ENCODE measurements at regions not wholly inside any gene's neighbourhood (a gene's known extent, or its start where the extent isn't known, plus 50 kb on each side); places are given as distances from the start of the nearest gene placed in this dataset.

DNA sequence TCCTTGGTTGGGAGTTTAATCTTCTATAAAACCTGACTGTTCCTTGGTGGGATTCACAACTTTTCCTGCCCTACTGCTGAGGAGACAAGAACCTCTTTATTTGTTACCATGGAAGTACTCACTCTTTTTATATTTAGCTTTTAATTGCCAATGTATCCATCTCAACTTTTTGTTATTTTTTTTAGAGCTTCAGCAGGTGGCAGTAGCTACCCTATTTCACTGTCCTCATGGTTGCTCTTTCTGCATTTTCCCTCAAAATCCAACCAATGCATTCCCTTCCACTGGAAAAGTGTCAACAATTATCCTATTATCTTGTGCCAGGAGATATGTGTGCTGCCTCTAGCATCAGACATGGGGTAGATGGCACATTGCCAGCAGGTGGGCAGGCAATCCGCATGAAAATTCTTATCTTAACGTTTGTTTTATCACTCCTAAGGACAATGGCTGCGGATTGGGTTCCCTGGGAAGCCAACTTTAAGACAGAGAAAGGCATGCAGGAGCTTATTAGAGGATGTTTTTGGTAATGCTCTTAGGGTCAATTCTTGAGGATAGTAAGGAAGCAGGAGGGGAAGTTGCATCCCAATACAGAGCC lies 406.4 kb downstream of the SNAPC1 start:
- DNase-seq, result no peak

DNA sequence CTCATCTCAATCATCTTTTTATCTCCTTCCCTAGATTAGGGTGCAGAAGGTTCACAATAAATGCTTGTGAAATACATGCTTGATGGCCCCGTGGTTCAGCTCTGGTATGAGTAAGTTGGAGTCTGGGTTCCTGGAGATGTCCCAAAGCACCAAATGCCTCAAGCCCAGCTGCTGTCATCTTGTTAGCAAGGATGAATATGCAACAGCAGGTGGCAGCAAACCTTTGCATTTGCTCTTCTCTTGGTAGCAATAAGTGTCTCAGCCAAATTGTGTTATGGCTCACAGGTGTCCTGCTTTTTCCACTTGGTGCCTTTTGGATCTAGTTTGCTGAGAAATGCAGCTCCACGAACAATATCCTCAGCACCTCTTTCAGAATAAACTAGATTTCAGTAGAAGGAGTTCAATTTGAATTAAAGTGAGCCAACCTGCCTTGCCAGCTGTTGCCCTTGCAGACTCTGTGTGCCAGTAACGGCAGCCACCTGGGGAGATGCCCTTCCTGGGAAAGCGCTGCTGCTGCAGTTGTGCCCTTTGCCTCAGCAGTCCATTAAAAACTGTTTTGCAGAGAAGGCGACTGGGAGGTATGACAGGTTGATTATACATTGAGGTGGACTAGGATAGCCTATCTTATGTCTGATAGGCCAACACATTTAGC lies 417.3 kb downstream of the SNAPC1 start:
- DNase-seq, result peak; percentile 77

DNA sequence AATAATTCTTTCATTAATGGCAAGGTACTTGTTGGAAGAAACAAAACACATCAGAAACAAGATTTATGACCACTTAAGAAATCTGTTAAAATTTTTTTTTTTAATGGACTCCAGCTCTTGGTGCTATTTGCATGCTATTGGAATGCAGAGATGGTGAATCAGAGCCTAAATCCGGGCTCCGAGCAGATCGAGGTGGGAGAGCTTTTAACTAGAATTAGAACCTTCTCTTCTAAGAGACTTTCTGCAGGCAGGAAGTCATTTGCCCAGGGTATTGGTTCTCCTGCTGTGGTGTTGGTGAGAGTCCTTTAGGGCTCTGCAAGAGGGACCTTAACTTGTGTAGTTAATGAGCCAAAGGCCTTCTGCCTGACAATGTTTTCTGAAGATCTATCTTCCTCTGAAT lies 419.4 kb downstream of the SNAPC1 start:
- DNase-seq, result no peak

DNA sequence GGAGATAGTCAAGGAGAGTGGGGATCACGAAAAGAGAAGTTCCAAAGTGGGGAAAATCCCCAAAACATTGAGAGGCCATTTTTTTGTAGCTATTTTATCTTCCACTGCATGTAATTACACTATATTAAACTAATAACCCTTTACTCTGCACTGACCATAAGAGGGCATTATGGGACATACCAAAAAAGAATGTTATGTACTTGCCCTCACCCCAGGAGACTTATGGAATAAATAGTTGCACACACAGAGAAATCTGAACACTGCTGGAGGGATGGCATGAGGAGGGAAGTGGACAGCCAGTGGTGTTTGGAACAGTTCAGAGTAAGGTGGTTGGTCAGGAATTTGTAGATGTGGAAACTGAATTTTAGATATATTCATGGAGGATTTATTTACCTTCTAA lies 422.9 kb downstream of the SNAPC1 start:
- no peak for DNase-seq

DNA sequence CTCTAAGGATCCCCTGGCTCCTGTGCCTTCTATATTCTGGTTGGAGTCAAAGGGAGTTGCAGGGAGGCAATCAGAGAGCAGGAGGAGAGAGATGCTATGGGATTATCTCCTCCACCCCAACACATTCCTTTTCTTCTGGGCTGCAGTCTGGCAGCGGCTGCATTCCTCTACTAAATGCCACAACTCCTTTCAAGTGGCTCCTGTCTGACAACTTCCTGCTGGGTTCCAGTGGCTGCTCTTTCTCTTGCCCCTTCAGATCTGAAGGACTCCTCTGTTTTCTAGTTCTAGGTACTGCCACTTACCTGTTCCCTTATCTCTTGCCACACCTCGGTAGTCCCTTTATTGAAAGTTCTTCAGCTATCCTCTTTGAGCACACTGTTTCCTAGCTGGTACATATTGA lies 425.0 kb downstream of the SNAPC1 start:
- no peak for DNase-seq

DNA sequence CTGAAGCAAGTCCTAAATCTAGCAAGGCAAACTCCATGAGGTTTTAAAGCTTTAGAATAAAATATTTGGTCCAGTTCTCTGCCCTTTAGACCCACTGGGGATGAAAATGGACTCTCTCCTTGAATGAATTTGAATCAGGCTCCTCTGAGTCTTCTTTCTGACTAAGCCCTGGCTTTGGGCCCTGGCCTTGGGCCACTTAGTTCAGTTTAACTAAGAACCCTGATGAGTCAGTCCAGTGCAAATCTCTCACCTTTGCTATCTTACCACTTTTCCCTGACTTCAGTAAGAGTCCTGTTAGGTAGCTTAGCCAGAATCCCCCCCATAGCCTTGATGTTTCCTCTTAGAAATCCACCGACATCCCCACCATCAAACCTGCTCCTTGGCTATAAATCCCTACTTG lies 427.5 kb downstream of the SNAPC1 start:
- peak; percentile 48 for DNase-seq

DNA sequence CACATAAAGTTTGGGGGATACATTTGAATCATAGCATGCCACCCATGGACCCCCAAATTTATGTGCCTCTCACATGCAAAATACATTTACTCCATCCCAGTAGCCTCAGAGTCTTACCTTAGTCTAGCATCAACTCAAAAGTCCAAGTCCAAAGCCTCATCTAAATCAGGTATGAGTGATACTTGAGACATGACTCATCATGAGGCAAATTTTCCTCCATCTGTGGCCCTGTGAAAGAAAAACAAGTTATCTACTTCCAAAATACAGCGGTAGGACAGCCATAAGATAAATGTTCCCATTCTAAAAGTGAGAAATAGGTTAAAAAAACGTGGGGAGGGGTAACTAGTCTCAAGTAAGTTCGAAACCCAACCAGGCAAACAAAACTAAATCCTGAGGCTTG lies 444.2 kb downstream of the SNAPC1 start:
- DNase-seq, result peak; percentile 63

DNA sequence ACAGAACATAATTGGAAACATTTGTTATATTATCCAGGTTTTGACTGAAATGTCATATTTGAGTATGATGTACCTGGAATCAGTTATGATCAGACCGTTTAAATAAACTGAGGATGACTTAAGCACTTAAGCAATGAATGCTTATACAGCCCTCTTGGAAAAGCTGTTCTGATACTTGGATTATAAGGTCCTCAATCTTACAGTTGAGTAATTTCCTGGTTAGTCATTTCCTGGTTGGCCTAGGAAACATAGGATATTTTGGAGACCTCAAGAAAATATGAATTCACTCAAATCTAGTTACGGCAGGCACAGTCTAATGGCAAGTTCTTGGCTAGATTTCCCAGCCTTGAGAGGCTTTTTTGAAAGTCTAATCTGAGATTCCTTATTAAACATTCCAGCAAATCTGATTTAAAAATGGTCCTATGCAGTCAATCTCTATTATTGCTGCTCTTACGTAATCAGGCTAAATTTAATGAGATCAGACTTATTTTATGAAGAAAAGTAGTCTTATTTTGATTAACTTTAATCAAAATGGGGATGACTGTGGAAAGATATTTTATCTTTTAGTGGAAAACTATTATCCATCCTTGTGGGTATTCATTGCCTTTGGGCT lies 447.2 kb downstream of the SNAPC1 start:
- peak; percentile 90 for DNase-seq

DNA sequence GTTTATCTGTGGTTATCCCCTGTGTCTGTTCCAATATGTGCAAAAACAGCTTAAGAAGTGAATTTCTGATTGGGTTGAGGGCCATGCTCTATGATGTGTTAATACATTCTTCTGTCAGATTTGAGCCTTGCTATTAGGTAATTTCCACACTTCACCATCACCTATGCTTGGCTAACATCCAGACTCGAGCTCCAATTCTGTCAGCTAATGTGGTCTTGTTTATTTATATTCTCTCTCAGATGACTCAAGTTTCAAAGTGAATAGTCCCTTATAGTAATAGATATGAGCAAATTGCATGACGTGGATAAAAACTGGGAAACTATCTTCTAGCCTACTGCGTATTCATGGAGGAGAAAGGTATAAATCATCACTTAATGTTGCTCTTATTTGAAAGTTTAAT lies 451.3 kb downstream of the SNAPC1 start:
- DNase-seq, result peak; percentile 48

DNA sequence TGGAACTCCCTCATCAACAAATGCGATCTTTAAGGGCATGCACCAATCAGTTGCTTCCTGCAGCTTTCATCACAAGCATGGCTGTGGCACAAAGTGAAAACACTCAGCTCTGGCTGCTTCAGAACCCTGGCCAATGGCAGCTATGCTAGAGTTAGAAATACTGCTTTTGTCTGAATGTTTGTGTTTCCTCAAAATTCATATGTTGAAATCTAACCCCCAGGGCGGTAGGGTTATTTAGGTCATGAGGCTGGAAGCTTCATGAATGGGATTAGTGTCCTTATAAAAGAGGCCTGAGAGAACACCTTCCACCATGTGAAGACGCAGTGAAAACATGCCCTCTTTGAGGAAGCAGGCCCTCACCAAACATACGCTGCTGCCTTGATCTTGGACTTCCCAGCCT lies 453.9 kb downstream of the SNAPC1 start:
- DNase-seq, result no peak

DNA sequence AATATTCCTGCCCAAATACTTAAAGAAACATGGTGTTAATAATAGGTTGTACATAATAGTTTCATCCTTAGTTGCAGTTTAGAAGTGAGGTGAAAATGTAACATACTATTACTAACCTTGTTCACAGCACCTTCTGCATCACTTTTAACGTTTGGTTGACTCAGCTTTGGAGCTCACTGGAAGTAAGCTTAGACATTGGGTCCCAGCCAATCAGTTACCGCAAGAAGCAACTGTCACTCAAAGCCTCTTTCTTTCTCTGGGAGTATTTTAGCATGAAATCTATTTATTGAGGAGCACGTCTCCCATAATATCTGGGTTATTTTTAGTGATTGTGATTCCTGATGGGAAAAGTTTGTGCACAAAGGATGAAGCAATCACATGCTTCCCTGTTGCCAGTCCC lies 472.6 kb downstream of the SNAPC1 start:
- DNase-seq, result no peak

DNA sequence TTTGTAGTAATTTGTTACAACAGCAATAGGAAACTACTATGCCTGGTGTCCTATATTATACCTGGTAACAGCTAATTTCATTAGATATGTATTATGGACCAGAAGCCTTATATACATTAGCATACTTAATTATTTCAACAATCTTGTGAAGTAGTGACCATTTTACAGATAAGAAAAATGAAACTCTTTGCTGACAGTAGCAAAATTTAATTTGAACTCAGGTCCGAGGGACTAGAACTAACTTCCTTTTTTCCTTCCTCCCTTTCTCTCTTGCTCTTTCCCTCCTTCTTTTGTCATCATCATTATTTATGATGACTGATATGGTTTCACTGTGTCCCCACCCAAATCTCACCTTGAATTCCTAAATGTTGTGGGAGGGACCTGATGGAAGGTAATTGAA lies 482.0 kb downstream of the SNAPC1 start:
- DNase-seq, result no peak

DNA sequence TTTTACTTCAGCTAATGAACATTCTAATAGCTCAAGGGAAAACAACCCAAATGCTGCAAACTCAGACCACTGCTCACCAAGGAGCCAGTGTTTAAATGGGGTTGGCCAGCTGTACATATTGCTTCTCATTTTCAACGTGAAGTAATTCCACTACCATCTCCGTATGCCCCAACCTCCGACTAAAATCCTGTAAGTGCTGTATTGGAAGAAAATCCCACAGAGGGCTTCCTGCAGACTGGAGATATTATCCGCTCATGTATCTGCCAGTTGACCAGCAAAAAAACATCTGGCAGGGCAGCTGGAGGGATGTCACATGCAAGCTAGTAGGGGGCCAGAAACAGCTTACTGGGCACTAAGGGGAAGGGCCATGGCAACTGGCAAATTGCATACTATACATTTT lies 485.0 kb downstream of the SNAPC1 start:
- DNase-seq, result no peak

DNA sequence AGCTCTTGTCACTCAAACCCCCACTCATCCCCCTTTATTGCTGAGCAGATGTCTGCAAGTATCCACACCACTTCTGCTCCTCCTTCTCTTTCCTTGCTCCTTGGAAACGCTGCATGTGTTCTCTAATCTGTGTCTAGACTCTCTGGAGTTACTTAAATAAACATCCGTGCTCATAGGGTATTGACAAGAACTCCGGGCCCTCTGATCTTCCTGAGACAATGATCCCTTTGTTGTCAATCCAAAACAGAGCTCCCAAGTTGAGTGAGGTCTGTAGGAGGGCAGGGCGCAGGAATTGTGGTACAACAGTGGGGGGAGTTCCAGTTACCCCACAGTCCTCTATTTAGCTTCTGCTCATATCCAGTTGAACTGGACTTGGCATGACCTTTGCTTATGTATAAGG lies 489.0 kb downstream of the SNAPC1 start:
- no peak for DNase-seq

DNA sequence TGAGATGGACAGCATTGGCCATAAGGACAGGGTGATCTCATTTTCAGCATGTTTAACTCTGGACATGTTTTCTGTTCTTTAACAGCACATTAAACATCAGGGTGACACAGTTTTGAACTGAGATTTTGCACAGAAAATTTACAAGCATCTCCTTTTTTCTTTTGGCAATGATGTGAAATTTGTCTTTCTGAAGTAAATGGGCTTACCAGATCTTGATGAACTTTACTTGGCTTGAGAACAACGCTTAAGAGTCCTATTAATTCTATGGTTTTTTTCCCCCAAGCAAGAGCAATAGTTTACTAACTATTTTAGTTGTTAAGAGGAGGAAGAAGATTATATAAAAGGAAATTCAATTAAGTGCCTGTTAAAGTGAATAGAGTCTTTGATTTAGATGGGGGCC lies 491.0 kb downstream of the SNAPC1 start:
- DNase-seq, result no peak

DNA sequence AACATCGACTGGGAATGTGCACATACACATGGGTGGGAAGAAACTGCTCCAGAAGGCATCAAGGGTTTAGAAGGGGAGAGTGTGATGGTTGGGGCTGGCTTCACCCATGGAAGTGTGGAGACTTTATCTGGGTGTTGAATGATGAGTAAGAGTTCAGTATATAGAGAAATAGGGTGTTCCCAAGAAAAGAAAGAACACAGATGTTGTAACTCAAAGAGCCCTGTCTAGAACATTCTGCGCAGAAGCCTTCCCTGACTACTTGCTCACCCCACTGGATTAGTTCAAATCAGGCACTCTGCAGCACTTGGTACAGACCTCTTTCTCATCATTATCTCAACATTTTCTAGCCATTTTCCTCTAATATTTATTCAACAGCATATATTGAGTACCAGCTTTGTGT lies 491.7 kb downstream of the SNAPC1 start:
- DNase-seq, result no peak

DNA sequence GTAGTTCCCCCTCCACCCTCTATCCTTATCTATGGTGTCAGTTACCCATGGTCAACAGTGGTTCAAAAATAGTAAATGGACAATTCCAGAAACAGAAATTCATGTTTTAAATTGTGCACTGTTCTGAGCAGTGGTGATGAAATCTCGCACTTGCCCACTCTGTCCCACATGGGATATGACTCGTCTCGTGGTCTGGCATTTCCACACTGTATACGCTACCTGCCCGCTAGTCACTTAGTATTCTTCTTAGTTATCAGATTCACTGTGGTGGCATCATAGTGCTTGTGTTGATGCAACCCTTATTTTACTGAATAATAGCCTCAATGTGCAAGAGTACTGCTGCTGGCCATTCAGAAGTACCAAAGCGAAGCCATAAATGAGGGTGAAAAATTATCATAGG lies 507.0 kb downstream of the SNAPC1 start:
- DNase-seq, result peak; percentile 3

DNA sequence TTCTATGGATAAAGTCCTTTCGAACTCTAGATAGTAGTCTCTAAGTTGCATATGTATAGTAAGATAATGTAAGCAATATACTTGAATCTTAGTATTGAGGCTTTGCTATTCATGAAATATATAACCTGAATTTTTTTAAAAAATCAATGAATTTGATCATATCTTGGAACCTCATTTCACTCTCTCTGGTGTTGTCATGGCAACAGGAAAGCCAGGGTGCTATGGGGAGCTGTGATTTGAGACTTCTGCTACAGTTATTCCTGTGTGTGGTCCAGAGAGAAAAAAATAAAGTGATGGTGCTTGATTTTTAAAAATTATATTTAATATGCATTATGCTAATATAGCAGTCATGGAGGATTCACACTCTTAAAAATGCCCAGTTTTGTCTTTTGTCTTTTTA lies 508.0 kb downstream of the SNAPC1 start:
- no peak for DNase-seq

DNA sequence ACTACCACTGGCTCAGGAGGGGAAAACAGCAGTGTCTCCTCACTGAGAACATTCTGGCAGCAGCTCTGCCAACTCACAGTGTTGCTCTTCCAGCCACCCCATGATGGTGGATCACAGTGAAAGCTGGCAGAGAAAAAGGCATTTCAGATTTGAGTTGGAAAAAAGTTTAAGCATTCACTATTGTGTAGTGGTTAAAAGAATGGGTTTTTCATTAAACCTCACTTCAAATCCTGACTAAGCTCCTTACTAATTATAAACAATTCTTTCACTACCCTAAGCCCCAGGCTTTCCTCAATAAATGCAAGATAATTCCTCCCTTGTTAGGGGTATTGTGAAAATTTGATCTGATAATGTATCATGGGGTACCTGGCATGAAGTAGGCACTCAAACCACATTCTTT lies 518.1 kb downstream of the SNAPC1 start:
- DNase-seq, result no peak

DNA sequence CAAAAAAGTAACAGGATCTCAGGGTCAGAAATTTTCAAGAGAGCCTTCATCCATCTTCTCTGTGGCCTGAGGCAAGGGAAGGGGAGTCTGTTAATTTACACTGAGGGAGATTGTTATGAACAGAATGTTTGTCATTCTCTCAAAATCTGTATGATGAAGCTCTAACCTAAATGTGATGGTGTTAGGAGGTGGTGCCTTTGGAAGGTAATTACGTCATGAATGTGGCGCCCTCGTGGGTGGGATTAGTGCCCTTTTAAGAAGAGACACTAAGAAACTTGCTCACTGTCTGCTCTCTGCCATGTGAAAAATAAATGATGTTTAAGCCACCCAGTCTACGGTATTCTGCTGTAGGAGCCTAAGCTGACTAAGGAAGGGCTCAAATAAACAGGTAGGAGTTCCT lies 521.6 kb downstream of the SNAPC1 start:
- no peak for DNase-seq

DNA sequence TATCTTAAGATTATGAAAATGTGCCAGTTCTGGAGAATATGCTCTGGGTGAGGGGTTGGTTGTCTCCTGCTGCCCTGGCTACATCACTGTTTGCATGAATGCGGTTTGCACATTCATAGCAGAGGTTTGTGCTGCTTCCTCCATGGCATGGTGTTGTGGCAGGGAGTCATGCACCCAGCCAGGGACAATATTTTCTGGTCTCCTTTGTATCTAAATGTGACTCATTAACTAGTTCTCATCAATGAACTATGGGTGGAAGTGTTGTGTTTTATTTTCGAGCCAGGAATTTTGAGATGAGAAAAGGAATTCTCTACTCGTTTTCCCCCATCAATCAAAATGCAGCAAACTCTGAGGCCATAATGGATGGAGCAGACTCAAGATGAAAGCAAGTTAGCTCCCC lies 527.3 kb downstream of the SNAPC1 start:
- DNase-seq, result peak; percentile 59

DNA sequence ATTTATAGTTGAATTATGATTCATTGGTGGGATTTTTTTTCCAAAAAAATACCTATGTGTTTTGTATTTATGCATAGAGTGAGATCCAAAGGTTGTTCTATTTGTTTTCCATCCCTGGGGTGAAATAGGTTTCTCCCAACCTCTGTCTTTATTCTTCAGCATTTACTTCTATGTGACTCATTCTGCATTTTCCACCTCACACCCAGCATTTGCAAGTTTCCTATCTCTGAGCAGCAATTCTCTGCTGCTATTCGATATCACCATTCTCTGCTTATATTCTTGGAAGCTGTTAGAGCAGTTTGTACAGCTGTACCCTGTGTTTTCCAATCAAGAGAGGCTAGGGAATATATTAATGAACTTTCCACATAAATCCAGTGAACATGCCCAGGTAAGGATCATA lies 538.9 kb downstream of the SNAPC1 start:
- DNase-seq, result no peak

DNA sequence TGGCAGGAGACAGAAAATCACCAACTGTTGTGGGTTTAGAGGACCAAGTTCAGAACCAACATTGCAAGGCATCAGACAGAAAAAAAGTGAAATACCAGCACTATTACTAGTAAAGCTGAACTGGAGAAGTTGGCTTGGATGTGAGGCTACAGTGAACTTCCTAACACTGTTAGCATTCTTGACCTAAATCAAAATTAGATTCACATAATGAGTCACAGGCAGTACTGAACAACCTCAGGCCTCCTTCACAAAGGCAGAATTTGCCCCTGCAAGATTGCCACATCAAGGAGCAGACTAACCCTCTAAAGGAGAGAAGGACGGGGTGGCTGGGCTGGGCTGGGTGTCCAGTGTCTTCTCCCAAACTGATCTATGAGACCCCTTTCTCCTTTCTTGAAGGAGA lies 539.7 kb downstream of the SNAPC1 start:
- DNase-seq, result peak; percentile 10

DNA sequence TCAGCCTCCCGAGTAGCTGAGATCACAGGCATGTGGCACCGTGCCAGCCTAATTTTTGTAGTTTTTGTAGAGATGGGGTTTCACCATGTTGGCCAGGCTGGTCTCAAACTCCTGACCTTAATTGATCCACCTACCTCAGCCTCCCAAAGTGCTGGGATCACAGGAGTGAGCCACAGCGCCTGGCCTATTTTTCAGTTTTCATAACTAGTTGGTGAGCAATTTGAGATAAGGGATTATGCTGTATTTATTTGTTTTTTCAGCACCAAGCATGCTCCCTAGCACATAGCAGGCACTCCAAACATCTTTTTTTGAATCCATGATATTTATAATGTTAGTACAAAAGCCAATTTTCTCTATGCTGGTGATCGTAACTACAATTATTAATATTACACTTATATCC lies 541.2 kb downstream of the SNAPC1 start:
- DNase-seq, result no peak

DNA sequence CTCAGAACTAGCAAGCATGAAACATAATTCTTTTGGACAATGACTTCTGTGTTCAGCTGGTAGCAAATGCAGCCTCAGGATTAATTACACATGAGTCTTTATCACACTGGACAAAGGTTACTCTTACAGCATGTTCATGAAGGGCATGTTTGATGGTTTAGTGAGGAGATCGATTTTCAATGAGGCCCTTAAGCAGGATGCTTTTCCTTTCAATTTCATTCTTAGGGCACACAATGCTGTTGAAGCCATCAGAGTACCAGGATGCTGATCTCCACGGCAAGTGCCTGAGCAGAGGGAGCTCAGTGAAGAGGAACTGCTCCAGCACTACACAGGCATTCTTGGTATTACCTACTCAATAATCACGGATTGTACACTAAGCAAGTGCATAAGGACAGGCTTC lies 542.0 kb downstream of the SNAPC1 start:
- DNase-seq, result no peak

Data from fibroblast of skin of right biceps (primary cell).